ENCODE measurements at regions not wholly inside any gene's neighbourhood (a gene's known extent, or its start where the extent isn't known, plus 50 kb on each side); places are given as distances from the start of the nearest gene placed in this dataset.

- H3K27ac ChIP-seq (ENCODE audit: low read depth, low read length), result no peak overlapping the region
- H3K9ac ChIP-seq (ENCODE audit: low read length), result no peak overlapping the region
- no peaks in the 10 kb centered on the region for H3K9me2 ChIP-seq (ENCODE audit: insufficient read depth)
- CTCF ChIA-PET, result no interaction called here
- ATAC-seq, result no peak
- POLR2A ChIA-PET, result no interaction called here
- no TSS peak for BruUV-seq (replicated peaks)
- H3K79me2 ChIP-seq (ENCODE audit: insufficient read depth, low read length), result no peaks in the 10 kb centered on the region
- intact Hi-C loops (cut with micrococcal nuclease), result no loop called here
- no peaks in the 10 kb centered on the region for H4K20me1 ChIP-seq (ENCODE audit: insufficient read depth)
- no peak overlapping the region for H3K4me3 ChIP-seq (replicated peaks in 1 of 2; ENCODE audit: low read depth in 1 of 2, low read length in 2 of 2)
- H3K36me3 ChIP-seq (ENCODE audit: control insufficient read depth in 1 of 2, insufficient read depth in 2 of 2, low read length in 2 of 2), result no peaks in the 10 kb centered on the region
- no peaks in the 10 kb centered on the region for H3K4me1 ChIP-seq (ENCODE audit: control insufficient read depth in 1 of 2, insufficient read depth in 2 of 2, low read length in 2 of 2)
- TF ChIP-seq SIN3A (IDR thresholded peaks at IDR 0.05; ENCODE audit: low read depth) (no peak), EZH2 (IDR thresholded peaks at IDR 0.05) (no peak), EZH2phosphoT487 (IDR thresholded peaks at IDR 0.05; ENCODE audit: borderline replicate concordance) (no peak), REST (IDR thresholded peaks at IDR 0.05; ENCODE audit: low read depth) (no peak), CBX3 (IDR thresholded peaks at IDR 0.05; ENCODE audit: low read depth) (no peak), FOSL1 (IDR thresholded peaks at IDR 0.05; ENCODE audit: low read depth) (no peak), POLR2AphosphoS5 (IDR thresholded peaks at IDR 0.05; ENCODE audit: low read depth, low read length) (no peak), JUND (IDR thresholded peaks at IDR 0.05) (no peak), CEBPB (IDR thresholded peaks at IDR 0.05; ENCODE audit: low read depth) (no peak), TCF7L2 (IDR thresholded peaks at IDR 0.05; ENCODE audit: borderline replicate concordance, extremely low read depth, insufficient read depth, insufficient read length) (no peak), YY1 (IDR thresholded peaks at IDR 0.05; ENCODE audit: extremely low read depth, insufficient replicate concordance, low read depth, low read length) (no peak), RAD21 (IDR thresholded peaks at IDR 0.05; ENCODE audit: low read depth) (no peak), ZNF274 (IDR thresholded peaks at IDR 0.05; ENCODE audit: low read depth, low read length) (no peak), SRF (IDR thresholded peaks at IDR 0.05; ENCODE audit: low read depth) (no peak), SP1 (IDR thresholded peaks at IDR 0.05; ENCODE audit: low read depth) (no peak), POLR2A (IDR thresholded peaks at IDR 0.05; ENCODE audit: borderline replicate concordance, extremely low read depth, insufficient read depth, insufficient read length) (no peak), EGR1 (IDR thresholded peaks at IDR 0.05; ENCODE audit: low read depth) (no peak), ATF3 (IDR thresholded peaks at IDR 0.05) (no peak), ZFX (IDR thresholded peaks at IDR 0.05) (no peak)
- TF ChIP-seq, protein P1, sequence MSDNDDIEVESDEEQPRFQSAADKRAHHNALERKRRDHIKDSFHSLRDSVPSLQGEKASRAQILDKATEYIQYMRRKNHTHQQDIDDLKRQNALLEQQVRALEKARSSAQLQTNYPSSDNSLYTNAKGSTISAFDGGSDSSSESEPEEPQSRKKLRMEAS (IDR thresholded peaks at IDR 0.05), result no peak
- H2AFZ ChIP-seq (ENCODE audit: low read depth, low read length, poor library complexity, severe bottlenecking), result no peak overlapping the region
- H3K9me3 ChIP-seq (ENCODE audit: control insufficient read depth in 1 of 2, insufficient read depth in 1 of 2, low read depth in 1 of 2, low read length in 2 of 2), result no peaks in the 10 kb centered on the region
- RAD21 ChIA-PET (ENCODE audit: low non-redundant PET in 1 of 2, low total read pairs in 2 of 2, uncharacterized antibody in 2 of 2, unreplicated experiment in 2 of 2), result no interaction called here
- DNase-seq (ENCODE audit: low read depth, low spot score), result no peak
- no peaks in the 10 kb centered on the region for H3K27me3 ChIP-seq (ENCODE audit: insufficient read depth, low read length)
- no peak overlapping the region for H3K4me2 ChIP-seq (ENCODE audit: low read length)
Observed at GRCh38 chr18:27312853-27313252, 127.7 kb upstream of the CHST9 start.

Measured in HCT116 (cell line).